ENCODE measurements at regions not wholly inside any gene's neighbourhood (a gene's known extent, or its start where the extent isn't known, plus 50 kb on each side); places are given as distances from the start of the nearest gene placed in this dataset.

DNA sequence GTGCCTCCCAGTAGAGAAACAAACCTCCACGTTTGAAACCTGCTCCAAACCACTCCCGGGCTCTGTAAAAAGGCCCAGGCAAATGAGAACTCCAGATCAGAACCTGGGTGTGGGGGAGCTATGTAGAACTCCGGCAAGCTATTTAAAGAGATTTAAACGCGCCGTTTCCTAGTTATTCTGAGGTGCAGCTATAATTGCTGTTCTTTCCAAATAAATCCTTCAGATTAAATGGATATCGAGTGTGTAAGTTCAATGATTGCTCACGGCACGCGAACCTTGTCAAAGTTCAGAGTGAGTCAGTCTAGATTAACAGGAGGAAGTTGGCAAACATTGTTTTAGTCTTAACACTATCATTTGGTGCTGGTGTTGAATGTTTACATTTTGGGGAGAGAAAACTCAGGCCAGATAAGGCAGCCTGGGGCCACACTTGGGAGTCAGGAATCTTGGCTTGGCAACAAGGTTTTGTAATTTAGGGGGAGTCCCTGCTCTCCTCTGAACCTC, 92.9 kb upstream of the SALL1 start:
- H3K36me3 Mint-ChIP-seq (ENCODE audit: insufficient read depth): no peaks in the 10 kb centered on the region
- TF ChIP-seq CTCF (IDR thresholded peaks at IDR 0.05; ENCODE audit: unreplicated experiment): no peak
- peaks cover 95% of the 10 kb centered on the region for H3K27me3 Mint-ChIP-seq
- no peak for DNase-seq (ENCODE audit: low spot score, unreplicated experiment)
- no peak overlapping the region for H3K27ac Mint-ChIP-seq
- H3K4me3 Mint-ChIP-seq (ENCODE audit: low read depth): no peak overlapping the region
- H3K9me3 Mint-ChIP-seq (ENCODE audit: low read depth): peaks cover 3% of the 10 kb centered on the region
- H3K4me1 Mint-ChIP-seq (ENCODE audit: low read depth): peaks cover 7% of the 10 kb centered on the region

GRCh38 chr16:51242296-51242994, 91.4 kb upstream of the SALL1 start:
- Mint-ChIP-seq H3K4me3 (ENCODE audit: low read depth) (no peak overlapping the region), H3K36me3 (ENCODE audit: insufficient read depth) (no peaks in the 10 kb centered on the region), H3K27ac (no peak overlapping the region), H3K4me1 (ENCODE audit: low read depth) (peaks cover 17% of the 10 kb centered on the region), H3K27me3 (peaks cover 100% of the 10 kb centered on the region), H3K9me3 (ENCODE audit: low read depth) (peaks cover 4% of the 10 kb centered on the region)
- no peak for TF ChIP-seq CTCF (IDR thresholded peaks at IDR 0.05; ENCODE audit: unreplicated experiment)
- DNase-seq (ENCODE audit: low spot score, unreplicated experiment): no peak

- Mint-ChIP-seq H3K27ac (no peak overlapping the region), H3K36me3 (ENCODE audit: insufficient read depth) (no peaks in the 10 kb centered on the region), H3K27me3 (peaks cover 97% of the 10 kb centered on the region), H3K4me3 (ENCODE audit: low read depth) (no peak overlapping the region), H3K9me3 (ENCODE audit: low read depth) (peaks cover 4% of the 10 kb centered on the region), H3K4me1 (ENCODE audit: low read depth) (peaks cover 26% of the 10 kb centered on the region)
- DNase-seq (ENCODE audit: low spot score, unreplicated experiment): no peak
- TF ChIP-seq CTCF (IDR thresholded peaks at IDR 0.05; ENCODE audit: unreplicated experiment): no peak
Measured at GRCh38 chr16:51239196-51239595, 88.1 kb upstream of the SALL1 start.

DNA sequence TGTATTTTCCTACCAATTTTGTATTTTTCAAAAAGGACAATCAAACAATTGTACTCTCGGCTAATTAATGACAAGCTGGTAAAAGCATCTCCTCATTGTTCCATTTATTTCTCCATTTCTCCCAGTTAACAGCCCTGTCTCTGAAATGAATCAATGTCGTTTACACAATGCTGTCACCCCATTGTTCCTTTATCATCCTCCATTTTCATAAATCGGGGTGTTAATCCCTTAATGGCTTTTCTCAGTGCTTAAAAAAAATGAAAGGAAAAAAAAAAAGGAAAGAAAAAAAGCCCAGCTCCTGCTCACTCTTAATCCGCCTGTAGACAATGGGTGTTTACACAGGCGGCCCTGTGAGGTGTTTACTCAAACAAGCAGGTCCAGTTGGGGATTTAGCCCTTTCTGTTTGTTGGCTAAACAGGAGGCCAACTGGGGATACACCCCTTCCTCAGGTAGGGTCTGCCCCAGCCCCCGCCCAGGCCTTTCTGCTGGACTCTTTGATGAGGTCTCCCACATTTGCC, 86.8 kb upstream of the SALL1 start:
- Mint-ChIP-seq H3K36me3 (ENCODE audit: insufficient read depth) (no peaks in the 10 kb centered on the region), H3K27ac (peak overlapping the region; percentile 54), H3K4me1 (ENCODE audit: low read depth) (peaks cover 21% of the 10 kb centered on the region), H3K9me3 (ENCODE audit: low read depth) (peaks cover 4% of the 10 kb centered on the region), H3K4me3 (ENCODE audit: low read depth) (no peak overlapping the region), H3K27me3 (peaks cover 97% of the 10 kb centered on the region)
- DNase-seq (ENCODE audit: low spot score, unreplicated experiment): no peak
- no peak for TF ChIP-seq CTCF (IDR thresholded peaks at IDR 0.05; ENCODE audit: unreplicated experiment)

- Mint-ChIP-seq H3K4me1 (ENCODE audit: low read depth) (peaks cover 21% of the 10 kb centered on the region), H3K36me3 (ENCODE audit: insufficient read depth) (no peaks in the 10 kb centered on the region), H3K4me3 (ENCODE audit: low read depth) (no peak overlapping the region), H3K9me3 (ENCODE audit: low read depth) (peaks cover 4% of the 10 kb centered on the region), H3K27ac (peak overlapping the region; percentile 8), H3K27me3 (peaks cover 97% of the 10 kb centered on the region)
- TF ChIP-seq CTCF (IDR thresholded peaks at IDR 0.05; ENCODE audit: unreplicated experiment): no peak
- no peak for DNase-seq (ENCODE audit: low spot score, unreplicated experiment)
Measured at GRCh38 chr16:51237207-51237606, 86.1 kb upstream of the SALL1 start.
